IPS-NIHi11 (cell line): ENCODE measurements at regions not wholly inside any gene's neighbourhood (a gene's known extent, or its start where the extent isn't known, plus 50 kb on each side); places are given as distances from the start of the nearest gene placed in this dataset.

Source experiments
- DNase-seq: peaks from one replicate; pipeline ENCODE4 v3.0.0; 2012; ENCODE audit warnings: mixed read lengths, low spot score

GRCh38 chr21:24220446-24220845, 1386.8 kb downstream of the MRPL39 start:
- no peak for DNase-seq

DNA sequence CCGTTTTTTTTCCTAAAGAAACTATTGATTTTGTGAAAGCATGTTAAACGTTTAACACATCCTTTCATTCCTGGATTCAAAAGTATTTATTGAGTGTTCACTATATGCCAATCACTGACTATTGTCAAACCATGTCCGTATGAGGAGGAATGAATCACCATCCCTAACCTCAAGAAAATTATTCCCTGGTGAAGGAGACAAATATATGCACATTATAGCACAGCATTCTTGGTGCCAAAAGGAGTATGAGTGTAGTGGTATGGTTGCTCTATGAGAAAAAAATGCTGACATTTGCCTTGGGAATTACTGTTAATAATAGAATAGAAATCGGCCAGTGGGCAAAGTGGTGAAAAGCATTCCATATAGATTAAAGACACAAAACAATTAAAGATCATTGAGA, 1390.1 kb downstream of the MRPL39 start:
- no peak for DNase-seq

GRCh38 chr21:24210130-24210529, 1397.2 kb downstream of the MRPL39 start:
- DNase-seq = no peak

- DNase-seq = no peak
These were observed 1398.6 kb downstream of the MRPL39 start for GRCh38 chr21:24208562-24209260.

DNA sequence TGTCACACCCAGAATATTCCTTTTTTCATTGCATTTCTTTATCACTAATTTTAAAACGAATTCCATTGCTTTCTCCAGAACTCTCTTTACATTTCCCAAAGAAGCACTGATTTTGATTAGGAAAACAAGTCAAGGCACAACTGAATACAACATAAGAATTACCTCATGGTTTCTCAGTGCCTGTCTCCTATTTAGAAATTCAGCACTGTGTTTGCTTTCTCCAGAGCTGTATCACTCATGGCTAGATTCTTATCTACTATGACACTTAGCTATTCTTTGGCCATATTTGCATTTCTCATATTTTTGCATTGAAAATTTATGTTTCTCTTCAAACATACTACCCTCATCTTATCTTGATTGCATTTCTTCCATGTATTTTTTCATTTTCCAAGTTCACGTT, 1402.0 kb downstream of the MRPL39 start:
- no peak for DNase-seq

DNA sequence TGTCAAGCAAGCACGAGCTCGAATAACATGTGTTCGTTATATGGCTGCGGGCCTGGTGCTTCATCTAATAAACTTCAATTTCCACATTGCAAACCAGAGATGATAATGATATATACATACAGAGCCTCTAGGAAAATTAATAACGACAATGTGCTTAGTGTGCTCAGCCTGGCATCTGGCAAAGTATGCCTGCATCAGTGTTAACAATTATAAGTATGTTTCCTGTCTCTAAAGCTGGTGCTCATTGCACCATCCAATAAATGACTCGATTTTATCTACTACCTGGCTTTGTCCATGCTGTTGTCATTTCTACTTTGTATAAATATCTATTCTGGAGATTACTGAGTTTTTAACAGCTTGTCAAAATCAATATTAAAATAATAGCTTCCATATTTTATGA, 1402.6 kb downstream of the MRPL39 start:
- DNase-seq = no peak

DNA sequence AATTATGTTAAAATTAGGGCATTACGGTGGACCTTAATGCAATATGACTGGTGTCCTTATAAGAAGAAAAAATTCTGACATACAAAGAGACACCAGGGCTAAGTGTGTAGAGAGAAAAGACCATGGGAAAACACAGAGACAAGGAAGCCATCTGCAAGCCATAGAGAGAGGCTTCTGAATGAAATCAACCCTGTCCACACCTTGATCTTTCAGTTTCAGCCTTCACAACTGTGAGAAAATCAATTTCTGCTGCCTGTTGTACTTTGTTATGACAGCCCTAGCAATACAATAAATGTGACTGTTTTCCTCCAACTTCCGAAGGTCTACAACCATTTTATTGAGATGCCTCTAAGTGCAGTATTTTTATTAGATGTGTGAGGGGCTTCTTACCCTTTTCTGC, 1407.2 kb downstream of the MRPL39 start:
- DNase-seq = no peak

DNA sequence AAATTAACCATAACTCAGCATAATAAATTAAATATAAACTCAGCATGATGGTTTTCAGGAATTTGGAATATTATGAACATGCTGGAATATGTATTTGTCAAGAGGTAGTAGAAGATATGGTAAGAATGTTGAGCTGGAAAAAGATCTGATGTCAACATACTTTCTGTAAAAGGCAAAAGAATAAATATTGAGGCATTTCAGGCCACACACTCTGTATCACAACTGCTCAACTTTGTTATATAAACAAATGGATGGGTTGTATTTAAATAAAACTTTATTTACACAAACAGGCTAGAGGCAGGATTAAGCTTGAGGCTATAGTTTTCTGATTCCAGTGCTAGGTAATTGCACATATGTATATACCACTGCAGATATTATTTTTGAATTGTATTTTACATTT, 1409.4 kb downstream of the MRPL39 start:
- DNase-seq = no peak

DNA sequence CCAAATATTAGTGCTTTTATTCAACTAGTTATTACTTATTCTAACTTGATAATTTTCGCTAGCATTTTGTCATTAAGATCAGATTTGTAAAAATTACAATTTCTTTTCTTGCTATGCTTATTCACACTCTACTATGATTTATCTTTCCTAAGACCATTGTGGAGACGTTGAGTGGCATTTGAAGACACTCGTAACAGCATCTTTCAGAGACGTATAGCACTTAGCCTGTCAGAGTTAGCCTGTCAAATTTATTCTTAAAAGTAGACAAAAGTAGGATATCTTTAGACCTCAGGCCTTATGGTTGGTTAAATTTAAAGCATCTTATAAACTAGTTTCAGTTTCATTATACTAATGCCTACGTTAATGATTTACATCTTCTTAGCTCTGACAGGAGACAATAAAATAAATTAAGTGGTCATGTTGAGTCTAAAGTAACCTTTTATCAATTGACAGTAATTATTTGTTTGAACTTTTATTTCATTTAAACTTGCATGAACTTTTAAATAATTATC, 1410.1 kb downstream of the MRPL39 start:
- no peak for DNase-seq

DNA sequence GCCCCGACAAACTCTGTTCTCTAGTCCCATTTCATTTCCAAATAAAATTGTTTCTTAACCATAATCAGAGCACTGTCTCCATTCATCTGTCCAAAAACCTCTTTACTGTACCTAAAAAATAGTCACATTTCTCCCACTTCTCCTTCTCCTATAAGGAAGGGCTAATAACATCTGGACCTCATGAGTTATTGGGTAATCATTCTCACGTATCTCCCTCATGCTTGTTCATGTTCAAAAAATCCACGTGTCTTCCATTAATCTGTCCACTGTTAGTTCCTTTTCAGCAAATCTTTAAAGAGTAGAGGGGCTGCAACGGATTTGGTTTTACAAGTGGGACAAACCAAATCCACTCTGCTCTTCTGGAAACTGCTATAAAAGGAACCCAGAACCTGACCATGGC, 1418.8 kb downstream of the MRPL39 start:
- DNase-seq = no peak

DNA sequence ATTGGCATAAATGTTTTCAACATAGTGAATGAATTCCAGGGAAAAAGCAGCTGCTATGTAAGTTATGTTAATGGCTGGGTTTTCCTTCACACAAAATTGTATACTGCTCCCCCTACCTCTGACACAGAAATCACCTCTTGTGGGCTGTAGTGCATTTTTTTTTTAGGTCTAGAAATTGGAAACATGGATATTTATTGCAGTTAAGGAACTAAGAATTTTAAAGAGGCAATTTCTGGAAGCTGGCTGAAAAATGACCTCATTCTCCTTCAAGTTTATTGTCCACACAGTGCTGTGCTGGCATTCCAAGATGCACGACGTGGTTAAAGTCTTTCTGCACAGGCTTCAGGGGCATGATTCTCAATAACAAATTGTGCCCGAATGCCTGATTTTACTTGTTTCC, 1424.2 kb downstream of the MRPL39 start:
- no peak for DNase-seq

DNA sequence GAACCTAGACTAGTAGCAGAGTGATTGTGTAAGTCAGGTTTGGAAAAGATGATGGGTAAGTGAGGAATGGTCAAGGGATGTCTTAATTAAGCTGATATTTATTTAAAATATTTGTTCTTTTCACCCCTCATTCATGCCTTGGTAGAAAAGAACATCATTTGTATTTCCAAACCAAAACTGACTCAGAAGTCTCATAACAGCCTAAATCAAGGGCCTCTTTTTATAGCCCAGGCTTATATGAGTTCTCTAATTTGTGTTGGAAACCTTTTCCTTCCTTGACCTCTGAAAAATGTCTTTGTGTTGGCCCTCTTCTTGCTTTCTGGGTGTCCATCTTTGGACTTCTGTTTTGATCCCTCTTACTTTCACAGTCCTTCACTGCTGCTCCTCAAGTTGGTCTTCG, 1428.2 kb downstream of the MRPL39 start:
- DNase-seq = no peak

GRCh38 chr21:24175106-24175505, 1432.2 kb downstream of the MRPL39 start:
- DNase-seq = no peak

GRCh38 chr21:24171736-24172135, 1435.5 kb downstream of the MRPL39 start:
- no peak for DNase-seq

- DNase-seq = no peak
These were observed 1443.7 kb downstream of the MRPL39 start for GRCh38 chr21:24163539-24163938.

DNA sequence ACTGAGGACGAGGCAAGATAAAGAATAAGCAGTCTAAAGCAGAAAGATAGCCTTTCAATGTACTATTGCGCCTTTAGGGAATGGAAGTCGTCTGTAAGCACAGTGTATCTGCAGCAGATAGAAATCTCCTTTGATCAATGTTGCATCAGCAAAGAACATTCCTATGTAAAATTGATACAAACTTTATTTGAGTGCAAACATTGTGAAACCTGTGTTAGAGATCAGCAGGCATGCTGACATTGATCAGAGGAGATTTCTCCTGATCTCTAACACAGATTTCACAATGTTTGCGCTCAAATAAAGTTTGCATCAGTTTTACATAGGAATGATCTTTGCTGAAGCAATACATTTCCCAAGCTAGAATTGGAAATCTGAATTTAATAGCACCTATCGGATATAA, 1446.8 kb downstream of the MRPL39 start:
- DNase-seq = no peak

GRCh38 chr21:24153137-24153536, 1454.1 kb downstream of the MRPL39 start:
- DNase-seq = no peak

DNA sequence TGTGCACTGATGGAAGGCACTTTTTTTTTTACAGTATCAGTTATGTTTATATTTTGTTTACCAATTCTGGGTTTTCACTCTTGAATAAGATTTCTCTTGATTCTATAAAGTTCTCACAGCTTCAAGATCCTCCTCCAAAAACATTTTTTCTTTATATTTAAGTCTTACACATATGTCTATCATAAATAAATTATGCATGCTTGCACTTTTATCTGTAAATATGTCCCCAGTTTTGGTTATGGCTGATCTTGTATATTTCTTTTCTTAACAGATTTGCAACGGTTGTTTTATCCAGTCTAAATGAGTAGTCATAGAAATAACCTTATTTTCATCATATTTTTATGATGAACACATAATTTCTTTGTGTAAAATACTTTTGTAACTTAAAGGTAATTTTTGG, 1456.5 kb downstream of the MRPL39 start:
- DNase-seq = no peak

DNA sequence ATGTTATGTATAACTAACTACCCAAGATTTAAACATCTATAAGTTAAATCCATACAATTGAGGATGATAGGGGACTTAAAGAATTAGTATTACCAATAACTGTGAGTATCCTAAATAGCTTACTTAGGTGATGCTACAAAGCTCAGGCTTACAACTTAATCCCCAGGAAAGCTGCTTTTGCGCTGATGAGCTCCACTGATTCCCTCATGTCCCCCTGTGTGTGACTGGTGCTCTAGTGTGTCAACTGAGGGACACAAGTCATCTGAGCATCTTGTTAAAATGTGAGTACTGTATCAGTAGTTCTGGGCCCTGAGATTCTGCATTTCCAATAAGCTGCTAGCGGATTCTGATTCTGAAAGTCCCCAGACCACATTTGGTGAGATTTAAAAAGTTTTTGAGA, 1458.8 kb downstream of the MRPL39 start:
- DNase-seq = no peak

GRCh38 chr21:24147674-24148073, 1459.6 kb downstream of the MRPL39 start:
- DNase-seq = no peak

- DNase-seq = no peak
These were observed 1476.2 kb downstream of the MRPL39 start for GRCh38 chr21:24131056-24131455.

GRCh38 chr21:24127651-24128050, 1479.6 kb downstream of the MRPL39 start:
- no peak for DNase-seq

- DNase-seq = no peak
These were observed 1483.5 kb downstream of the MRPL39 start for GRCh38 chr21:24123785-24124184.

DNA sequence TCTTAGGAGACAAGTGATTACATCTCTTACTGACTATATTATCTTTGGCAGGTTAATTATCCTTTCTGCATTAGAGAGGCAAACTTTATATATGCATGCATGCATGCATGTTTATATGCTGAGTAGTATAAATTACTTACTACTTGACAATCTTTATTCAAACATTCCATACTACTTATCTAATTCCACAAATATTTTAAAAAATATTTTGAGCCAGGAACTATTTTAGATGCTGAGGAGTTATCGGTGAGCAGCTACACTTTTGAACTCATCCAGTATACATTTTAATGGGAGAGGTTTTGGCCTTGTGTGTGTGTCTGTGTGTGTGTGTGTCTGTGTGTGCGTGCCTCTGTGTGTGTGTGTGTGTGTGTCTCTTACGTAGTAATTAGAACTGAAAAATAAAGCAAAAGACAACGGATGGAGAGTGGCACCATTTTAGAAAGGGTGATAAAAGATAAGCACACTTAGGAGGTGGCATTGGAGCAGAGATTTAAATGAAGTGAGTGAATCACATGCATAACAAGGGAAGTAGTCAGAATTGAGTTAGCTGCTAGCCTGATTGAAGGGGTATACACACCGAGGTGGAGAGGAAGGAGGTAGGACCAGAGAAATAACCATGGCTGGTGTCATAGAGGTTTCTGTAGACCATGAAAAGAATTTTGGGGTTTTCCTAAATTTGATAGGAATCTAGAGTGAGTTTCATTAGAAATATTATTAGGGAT, 1488.4 kb downstream of the MRPL39 start:
- DNase-seq = no peak
